ENCODE measurements at regions not wholly inside any gene's neighbourhood (a gene's known extent, or its start where the extent isn't known, plus 50 kb on each side); places are given as distances from the start of the nearest gene placed in this dataset.

DNA sequence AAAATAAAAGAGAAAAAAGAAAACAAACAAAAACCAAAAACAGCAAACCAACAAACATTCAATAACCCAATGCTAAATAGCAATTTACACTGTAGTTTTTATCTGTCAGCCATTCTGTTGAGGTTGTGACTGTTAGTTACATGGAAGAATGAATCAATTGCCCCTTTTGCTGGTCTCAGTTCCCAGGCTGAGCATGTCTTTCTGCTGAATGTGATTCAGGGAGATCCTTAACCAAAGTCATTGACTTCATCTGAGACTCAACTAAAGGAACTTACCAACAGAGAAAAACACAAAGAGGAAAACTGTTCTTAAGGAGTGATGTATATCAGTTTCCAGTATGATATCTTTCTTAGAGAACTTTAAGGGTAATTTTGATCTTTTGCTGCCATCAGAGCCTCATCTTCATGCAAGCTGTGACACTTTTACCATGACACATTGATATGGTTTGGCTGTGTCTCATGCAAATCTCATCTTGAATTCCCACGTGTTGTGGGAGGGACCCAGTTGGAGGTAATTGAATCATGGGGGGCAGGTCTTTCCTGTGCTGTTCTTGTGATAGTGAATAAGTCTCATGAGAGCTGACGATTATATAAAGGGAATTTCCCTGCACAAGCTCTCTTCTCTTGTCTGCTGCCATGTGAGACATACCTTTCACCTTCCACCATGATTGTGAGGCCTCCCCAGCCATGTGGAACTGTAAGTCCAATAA, 469.8 kb downstream of the KIF20B start:
- Histone ChIP-seq H3K27me3 (ENCODE audit: insufficient read depth, low read length) (no peaks in the 10 kb centered on the region), H3K4me3 (ENCODE audit: insufficient read depth, low read length) (no peak overlapping the region), H4K20me1 (ENCODE audit: insufficient read depth, low read length) (no peaks in the 10 kb centered on the region), H3K4me1 (ENCODE audit: insufficient read depth, low read length) (peaks cover 7% of the 10 kb centered on the region), H3K36me3 (ENCODE audit: insufficient read depth, low read length) (no peaks in the 10 kb centered on the region), H3K27ac (ENCODE audit: low read depth, low read length) (no peak overlapping the region), H3K4me2 (ENCODE audit: insufficient read depth, low read length) (no peak overlapping the region), H3K9me3 (ENCODE audit: low read depth, low read length) (no peaks in the 10 kb centered on the region), H2AFZ (ENCODE audit: low read length) (no peak overlapping the region), H3K79me2 (ENCODE audit: insufficient read depth, low read length) (no peaks in the 10 kb centered on the region)
- DNase-seq (ENCODE audit: insufficient read length, low spot score, missing footprints) = no peak
- TF ChIP-seq, protein P1, sequence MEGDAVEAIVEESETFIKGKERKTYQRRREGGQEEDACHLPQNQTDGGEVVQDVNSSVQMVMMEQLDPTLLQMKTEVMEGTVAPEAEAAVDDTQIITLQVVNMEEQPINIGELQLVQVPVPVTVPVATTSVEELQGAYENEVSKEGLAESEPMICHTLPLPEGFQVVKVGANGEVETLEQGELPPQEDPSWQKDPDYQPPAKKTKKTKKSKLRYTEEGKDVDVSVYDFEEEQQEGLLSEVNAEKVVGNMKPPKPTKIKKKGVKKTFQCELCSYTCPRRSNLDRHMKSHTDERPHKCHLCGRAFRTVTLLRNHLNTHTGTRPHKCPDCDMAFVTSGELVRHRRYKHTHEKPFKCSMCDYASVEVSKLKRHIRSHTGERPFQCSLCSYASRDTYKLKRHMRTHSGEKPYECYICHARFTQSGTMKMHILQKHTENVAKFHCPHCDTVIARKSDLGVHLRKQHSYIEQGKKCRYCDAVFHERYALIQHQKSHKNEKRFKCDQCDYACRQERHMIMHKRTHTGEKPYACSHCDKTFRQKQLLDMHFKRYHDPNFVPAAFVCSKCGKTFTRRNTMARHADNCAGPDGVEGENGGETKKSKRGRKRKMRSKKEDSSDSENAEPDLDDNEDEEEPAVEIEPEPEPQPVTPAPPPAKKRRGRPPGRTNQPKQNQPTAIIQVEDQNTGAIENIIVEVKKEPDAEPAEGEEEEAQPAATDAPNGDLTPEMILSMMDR (IDR thresholded peaks at IDR 0.05; ENCODE audit: extremely low read depth, low read depth, low read length) = no peak

DNA sequence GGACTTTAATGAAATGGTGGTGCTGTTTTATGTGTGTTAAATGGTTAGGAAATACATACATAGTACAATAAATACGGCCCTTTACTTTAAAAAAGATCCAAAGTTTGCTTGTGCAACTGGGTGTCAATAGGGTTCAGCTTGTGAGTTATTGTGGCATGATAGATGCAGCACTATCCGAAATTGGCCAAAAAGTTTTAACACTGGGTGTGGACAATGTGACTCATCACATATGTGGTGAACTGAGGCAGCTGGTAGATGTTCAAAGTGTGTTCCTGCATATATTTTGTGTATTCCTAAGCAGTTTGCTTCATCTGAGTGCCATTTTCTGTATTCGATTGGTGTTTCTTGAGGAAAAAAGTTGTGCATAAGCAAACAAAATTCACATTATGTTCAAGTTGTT, 473.1 kb downstream of the KIF20B start:
- no peaks in the 10 kb centered on the region for H3K4me1 ChIP-seq (ENCODE audit: insufficient read depth, low read length)
- H4K20me1 ChIP-seq (ENCODE audit: insufficient read depth, low read length) = no peaks in the 10 kb centered on the region
- no peak for DNase-seq (ENCODE audit: insufficient read length, low spot score, missing footprints)
- TF ChIP-seq, protein P1 (IDR thresholded peaks at IDR 0.05; ENCODE audit: extremely low read depth, low read depth, low read length) = no peak
- H3K36me3 ChIP-seq (ENCODE audit: insufficient read depth, low read length) = no peaks in the 10 kb centered on the region
- no peaks in the 10 kb centered on the region for H3K27me3 ChIP-seq (ENCODE audit: insufficient read depth, low read length)
- H3K4me3 ChIP-seq (ENCODE audit: insufficient read depth, low read length) = no peak overlapping the region
- H2AFZ ChIP-seq (ENCODE audit: low read length) = no peak overlapping the region
- no peak overlapping the region for H3K27ac ChIP-seq (ENCODE audit: low read depth, low read length)
- no peaks in the 10 kb centered on the region for H3K79me2 ChIP-seq (ENCODE audit: insufficient read depth, low read length)
- no peaks in the 10 kb centered on the region for H3K9me3 ChIP-seq (ENCODE audit: low read depth, low read length)
- H3K4me2 ChIP-seq (ENCODE audit: insufficient read depth, low read length) = no peak overlapping the region

DNA sequence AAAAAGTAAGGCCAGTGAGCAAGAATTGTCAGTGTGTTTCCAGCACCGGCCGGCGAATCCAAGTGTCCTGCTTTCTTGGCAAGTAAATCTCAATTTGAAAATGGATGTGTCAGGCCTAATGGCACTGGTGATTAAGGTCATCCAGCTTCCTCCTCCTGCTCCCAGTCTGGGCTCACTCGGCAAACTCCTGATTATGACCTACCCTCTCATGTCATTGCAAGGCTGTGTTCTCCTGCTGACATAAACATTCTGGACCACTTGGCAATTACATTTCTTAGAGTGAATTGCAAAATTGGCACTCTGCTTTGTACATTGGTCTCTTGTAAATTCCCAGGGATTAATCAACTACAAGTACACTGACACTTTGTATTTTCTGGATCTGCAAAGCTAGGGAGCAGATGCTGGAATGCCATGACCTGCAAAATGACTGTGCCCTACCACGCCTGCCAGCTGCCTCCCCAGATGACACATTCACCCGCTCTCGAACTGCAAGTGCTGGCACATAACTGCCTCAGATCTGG, 473.8 kb downstream of the KIF20B start:
- H3K27me3 ChIP-seq (ENCODE audit: insufficient read depth, low read length) = no peaks in the 10 kb centered on the region
- H3K79me2 ChIP-seq (ENCODE audit: insufficient read depth, low read length) = no peaks in the 10 kb centered on the region
- no peak overlapping the region for H3K4me3 ChIP-seq (ENCODE audit: insufficient read depth, low read length)
- TF ChIP-seq, protein P1 (IDR thresholded peaks at IDR 0.05; ENCODE audit: extremely low read depth, low read depth, low read length) = no peak
- H2AFZ ChIP-seq (ENCODE audit: low read length) = no peak overlapping the region
- H3K27ac ChIP-seq (ENCODE audit: low read depth, low read length) = no peak overlapping the region
- no peaks in the 10 kb centered on the region for H3K9me3 ChIP-seq (ENCODE audit: low read depth, low read length)
- DNase-seq (ENCODE audit: insufficient read length, low spot score, missing footprints) = no peak
- no peak overlapping the region for H3K4me2 ChIP-seq (ENCODE audit: insufficient read depth, low read length)
- no peaks in the 10 kb centered on the region for H4K20me1 ChIP-seq (ENCODE audit: insufficient read depth, low read length)
- H3K4me1 ChIP-seq (ENCODE audit: insufficient read depth, low read length) = peaks cover 4% of the 10 kb centered on the region
- no peaks in the 10 kb centered on the region for H3K36me3 ChIP-seq (ENCODE audit: insufficient read depth, low read length)

DNA sequence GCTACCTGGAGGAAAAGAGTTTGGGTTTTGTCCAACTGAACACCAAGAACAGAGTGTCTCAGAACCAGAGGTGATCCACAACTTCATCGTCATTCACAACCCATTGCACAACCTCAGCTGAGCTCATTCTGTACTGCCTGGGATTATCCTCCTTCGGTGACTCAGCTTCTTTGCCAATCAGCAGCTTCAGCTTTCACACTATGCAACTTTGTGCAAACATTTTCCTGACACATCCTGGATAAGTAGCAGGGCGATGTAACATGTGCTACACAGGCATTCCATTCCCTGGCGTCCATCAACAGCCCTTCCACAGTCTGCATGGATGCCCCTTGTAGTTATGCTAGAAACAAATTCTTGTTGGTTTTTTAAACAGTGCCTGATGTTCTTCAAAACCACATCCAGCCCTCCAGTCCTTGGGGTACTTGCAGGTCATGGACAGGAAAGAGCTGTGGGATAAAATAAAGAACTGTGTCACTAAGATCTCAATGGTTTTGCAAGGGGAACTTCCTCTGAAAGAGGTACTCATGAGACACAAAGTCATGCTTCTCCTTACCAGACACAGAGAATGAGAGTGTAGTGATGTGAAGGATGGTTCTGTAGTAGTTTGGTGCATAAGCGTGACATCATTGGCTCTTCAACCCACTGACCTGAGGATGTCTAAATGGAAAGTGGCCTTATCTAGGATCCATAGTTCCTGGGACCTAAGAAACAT, 478.5 kb downstream of the KIF20B start:
- no peak overlapping the region for H3K4me3 ChIP-seq (ENCODE audit: insufficient read depth, low read length)
- no peaks in the 10 kb centered on the region for H3K9me3 ChIP-seq (ENCODE audit: low read depth, low read length)
- no peaks in the 10 kb centered on the region for H4K20me1 ChIP-seq (ENCODE audit: insufficient read depth, low read length)
- H3K27ac ChIP-seq (ENCODE audit: low read depth, low read length) = no peak overlapping the region
- H3K4me1 ChIP-seq (ENCODE audit: insufficient read depth, low read length) = peaks cover 6% of the 10 kb centered on the region
- no peaks in the 10 kb centered on the region for H3K27me3 ChIP-seq (ENCODE audit: insufficient read depth, low read length)
- H3K4me2 ChIP-seq (ENCODE audit: insufficient read depth, low read length) = no peak overlapping the region
- TF ChIP-seq, protein P1 (IDR thresholded peaks at IDR 0.05; ENCODE audit: extremely low read depth, low read depth, low read length) = no peak
- H2AFZ ChIP-seq (ENCODE audit: low read length) = no peak overlapping the region
- H3K36me3 ChIP-seq (ENCODE audit: insufficient read depth, low read length) = no peaks in the 10 kb centered on the region
- no peak for DNase-seq (ENCODE audit: insufficient read length, low spot score, missing footprints)
- H3K79me2 ChIP-seq (ENCODE audit: insufficient read depth, low read length) = no peaks in the 10 kb centered on the region
